ENCODE measurements at regions not wholly inside any gene's neighbourhood (a gene's known extent, or its start where the extent isn't known, plus 50 kb on each side); places are given as distances from the start of the nearest gene placed in this dataset.

DNA sequence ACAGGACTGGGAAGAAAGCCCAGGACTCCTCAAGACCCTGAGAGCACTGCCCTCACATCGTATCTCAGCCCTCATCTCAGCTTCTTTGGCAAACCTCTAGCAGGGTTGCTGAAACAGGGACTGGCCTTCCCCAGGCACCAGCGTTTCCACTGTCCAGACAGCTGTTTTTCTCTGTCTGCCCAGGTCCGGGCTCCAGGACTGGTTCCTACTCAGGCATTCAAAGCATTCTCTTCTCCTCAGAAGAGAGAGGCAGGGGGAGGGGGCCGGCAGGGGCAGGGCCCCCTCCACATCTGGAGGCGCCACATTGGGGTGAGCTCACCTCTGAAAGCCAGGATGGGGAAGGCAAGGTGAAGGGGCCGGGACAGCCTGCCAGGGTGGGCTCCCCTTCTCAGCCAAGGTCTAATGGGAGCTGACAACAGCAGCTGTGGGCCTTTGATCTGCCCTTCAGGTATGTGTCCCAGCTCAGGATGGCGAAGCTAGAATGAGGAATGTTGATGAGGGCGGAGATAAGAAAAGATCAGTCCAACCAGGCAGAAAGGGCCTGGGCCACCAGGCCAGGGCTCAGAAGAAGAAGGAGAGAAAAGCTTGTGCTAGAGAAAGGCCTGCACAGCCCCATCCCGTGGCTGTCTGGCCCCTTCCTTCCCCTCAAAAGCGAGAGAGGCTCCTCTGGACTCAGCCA lies 60.4 kb downstream of the PJA1 start:
- BruUV-seq (replicated peaks) = no TSS peak
- intact Hi-C loops (cut with micrococcal nuclease) = no loop called here
- POLR2A ChIA-PET = interaction anchor here (0.9 kb wide), 1 partner anchor 277 kb away, joined by 3 read pairs; no protein-coding TSS in a partner anchor
- Histone ChIP-seq H3K4me1 (ENCODE audit: control insufficient read depth, extremely low read depth, insufficient read depth, low read length) (no peaks in the 10 kb centered on the region), H3K27ac (ENCODE audit: insufficient read depth, low read depth, low read length) (no peak overlapping the region), H3K9ac (replicated peaks; ENCODE audit: extremely low read depth, insufficient read depth, low read length) (no peak overlapping the region), H2AFZ (ENCODE audit: low read depth, low read length) (no peak overlapping the region), H3K36me3 (ENCODE audit: control insufficient read depth in 2 of 2, extremely low read depth in 1 of 2, insufficient read depth in 2 of 2, low read length in 2 of 2) (no peaks in the 10 kb centered on the region), H4K20me1 (replicated peaks; ENCODE audit: control insufficient read depth, extremely low read depth, insufficient read depth, low read length) (no peaks in the 10 kb centered on the region), H3K9me1 (replicated peaks; ENCODE audit: control insufficient read depth, extremely low read depth, insufficient read depth, low read length) (no peaks in the 10 kb centered on the region), H3K4me2 (ENCODE audit: insufficient read depth, low read length) (no peak overlapping the region), H3K4me3 (replicated peaks in 1 of 3; ENCODE audit: insufficient read depth in 1 of 3, low read depth in 1 of 3, low read length in 3 of 3) (no peak overlapping the region), H3K9me3 (replicated peaks; ENCODE audit: control insufficient read depth, insufficient read depth, low read length) (no peaks in the 10 kb centered on the region), H3K79me2 (ENCODE audit: control insufficient read depth, insufficient read depth, low read length) (no peaks in the 10 kb centered on the region), H3K27me3 (ENCODE audit: control insufficient read depth in 2 of 2, insufficient read depth in 2 of 2, low read length in 2 of 2) (no peaks in the 10 kb centered on the region)
- CTCF ChIA-PET = interaction anchor here (3.0 kb wide), 1 partner anchor 11 kb away, joined by 9 read pairs; no protein-coding TSS in a partner anchor
- TF ChIP-seq JUN (IDR thresholded peaks at IDR 0.05; ENCODE audit: borderline replicate concordance, insufficient read depth, insufficient read length, low read depth) (no peak), MYC (IDR thresholded peaks at IDR 0.05; ENCODE audit: low read depth, low read length) (no peak), POLR2AphosphoS5 (IDR thresholded peaks at IDR 0.05; ENCODE audit: insufficient read depth, low read depth, low read length) (no peak), GATA2 (IDR thresholded peaks at IDR 0.05; ENCODE audit: insufficient read depth, insufficient read length, low read depth, low read length) (no peak), EZH2 (IDR thresholded peaks at IDR 0.05; ENCODE audit: borderline replicate concordance, low read depth, low read length, severe bottlenecking) (no peak), POLR2A (IDR thresholded peaks at IDR 0.05; ENCODE audit: low read depth, low read length) (no peak)
- TF ChIP-seq, protein P1, sequence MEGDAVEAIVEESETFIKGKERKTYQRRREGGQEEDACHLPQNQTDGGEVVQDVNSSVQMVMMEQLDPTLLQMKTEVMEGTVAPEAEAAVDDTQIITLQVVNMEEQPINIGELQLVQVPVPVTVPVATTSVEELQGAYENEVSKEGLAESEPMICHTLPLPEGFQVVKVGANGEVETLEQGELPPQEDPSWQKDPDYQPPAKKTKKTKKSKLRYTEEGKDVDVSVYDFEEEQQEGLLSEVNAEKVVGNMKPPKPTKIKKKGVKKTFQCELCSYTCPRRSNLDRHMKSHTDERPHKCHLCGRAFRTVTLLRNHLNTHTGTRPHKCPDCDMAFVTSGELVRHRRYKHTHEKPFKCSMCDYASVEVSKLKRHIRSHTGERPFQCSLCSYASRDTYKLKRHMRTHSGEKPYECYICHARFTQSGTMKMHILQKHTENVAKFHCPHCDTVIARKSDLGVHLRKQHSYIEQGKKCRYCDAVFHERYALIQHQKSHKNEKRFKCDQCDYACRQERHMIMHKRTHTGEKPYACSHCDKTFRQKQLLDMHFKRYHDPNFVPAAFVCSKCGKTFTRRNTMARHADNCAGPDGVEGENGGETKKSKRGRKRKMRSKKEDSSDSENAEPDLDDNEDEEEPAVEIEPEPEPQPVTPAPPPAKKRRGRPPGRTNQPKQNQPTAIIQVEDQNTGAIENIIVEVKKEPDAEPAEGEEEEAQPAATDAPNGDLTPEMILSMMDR (IDR thresholded peaks at IDR 0.05; ENCODE audit: extremely low read depth in 1 of 2, insufficient read depth in 1 of 2, low read depth in 1 of 2, low read length in 2 of 2) = no peak
- TF ChIP-seq, protein P2, sequence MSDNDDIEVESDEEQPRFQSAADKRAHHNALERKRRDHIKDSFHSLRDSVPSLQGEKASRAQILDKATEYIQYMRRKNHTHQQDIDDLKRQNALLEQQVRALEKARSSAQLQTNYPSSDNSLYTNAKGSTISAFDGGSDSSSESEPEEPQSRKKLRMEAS (IDR thresholded peaks at IDR 0.05; ENCODE audit: insufficient read depth, insufficient read length) = no peak
- no peak for FAIRE-seq
- DNase-seq (ENCODE audit: low read depth, low spot score) = no peak
- dilution Hi-C loops (cut with MboI; ENCODE audit: extremely low pct_ligation_motif_present, low sequenced_read_pairs) = no loop called here

Measured in endothelial cell of umbilical vein (primary cell).